ENCODE measurements at regions not wholly inside any gene's neighbourhood (a gene's known extent, or its start where the extent isn't known, plus 50 kb on each side); places are given as distances from the start of the nearest gene placed in this dataset.
"Not testable (repeated sequence)": the region's sequence is repeated elsewhere in the genome, so short reads cannot be mapped to it uniquely, and the experiment has no call there.

DNA sequence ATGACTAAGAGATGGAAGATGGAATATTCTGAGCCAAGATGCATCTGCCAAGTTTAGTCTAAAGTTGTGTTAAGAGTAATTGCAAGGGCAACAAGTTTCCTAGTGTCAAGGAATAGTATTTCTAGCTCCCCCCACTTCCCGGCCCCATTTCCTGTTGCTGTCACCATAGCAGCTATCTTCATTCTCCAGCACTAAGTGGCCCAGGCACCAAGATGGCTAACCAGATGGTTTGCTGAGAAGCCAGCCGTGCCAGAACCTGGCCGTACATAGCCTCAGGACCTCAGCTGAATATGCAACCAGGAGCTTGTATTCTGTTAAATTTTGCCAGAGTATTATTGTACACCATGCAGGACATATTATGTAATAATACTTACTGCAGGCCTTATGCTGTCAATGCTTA, 108.8 kb upstream of the UMPS start:
- no peak for DNase-seq

DNA sequence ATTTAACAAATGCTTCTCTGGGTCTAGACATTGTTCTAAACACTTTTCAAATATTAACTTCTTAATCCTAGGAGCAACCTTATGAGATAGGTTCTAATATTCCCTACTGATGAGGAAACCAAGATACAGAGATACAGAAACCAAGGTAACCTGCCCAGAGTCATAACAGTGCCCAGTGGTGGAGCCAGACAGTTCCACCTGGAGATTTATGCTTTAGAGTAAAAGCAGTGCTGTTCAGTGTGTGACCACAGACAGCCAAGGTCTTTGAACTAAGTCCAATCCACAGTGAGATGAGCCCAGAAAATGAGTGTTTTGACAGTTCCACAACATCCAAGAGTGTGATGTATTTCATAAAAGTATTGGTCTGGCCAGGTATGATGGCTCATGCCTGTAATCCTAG, 105.2 kb upstream of the UMPS start:
- DNase-seq: no peak

DNA sequence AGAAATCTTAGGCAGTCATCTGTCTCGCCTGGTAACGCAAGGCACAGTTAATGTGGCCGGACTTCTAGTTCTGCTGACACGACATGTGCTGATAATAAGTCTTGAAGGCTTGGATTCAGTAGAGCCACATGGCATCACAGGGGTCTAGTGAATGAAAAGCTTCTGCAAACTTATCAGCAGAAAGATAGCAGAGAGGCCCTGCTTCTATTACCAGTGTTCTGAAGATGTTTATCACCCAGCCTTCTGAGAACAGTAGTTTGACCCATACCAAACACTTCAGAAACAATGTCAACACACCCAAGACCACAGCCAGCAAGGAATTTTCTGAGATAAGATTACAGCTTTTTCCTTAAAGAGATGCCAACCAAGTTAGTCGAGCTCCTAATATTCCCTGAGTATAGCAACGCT, 102.7 kb upstream of the UMPS start:
- DNase-seq: no peak

DNA sequence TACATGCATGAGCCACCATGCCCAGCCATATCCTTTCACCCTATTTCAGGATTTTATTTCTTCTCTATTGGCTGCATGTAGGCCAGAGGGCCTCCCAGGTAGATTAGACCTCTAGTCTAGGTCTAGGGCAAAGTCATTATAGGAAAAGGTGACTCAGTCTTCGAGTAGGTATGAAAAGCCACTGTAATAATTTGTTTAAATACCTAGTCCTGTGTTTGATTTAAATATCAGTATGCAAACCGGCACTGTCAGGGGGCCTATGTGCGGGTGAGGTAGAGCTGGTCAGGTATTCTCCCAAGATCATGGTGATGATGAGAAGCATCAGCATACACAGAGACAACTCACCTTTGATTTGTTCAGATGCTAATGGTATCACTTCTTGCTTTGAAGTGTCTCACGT, 101.4 kb upstream of the UMPS start:
- DNase-seq: no peak

DNA sequence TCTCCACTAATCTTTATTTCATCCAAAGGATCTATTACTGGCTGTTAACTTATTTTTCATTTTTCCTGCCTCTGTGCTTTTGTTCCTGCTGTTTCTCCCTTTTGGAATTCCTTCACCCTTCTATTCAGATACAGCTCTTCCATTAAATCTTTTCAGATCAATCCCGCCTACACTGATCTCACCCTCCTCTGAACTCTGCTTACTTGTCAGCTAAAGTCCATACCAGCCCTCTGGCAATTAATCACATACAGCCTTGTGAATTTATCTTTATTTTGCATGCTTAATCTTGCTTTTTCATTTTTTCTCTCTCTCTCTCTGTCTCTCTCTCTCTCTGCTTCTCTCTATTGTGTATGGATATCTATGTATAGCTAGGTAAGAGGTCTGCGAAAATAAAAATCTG, 100.8 kb upstream of the UMPS start:
- no peak for DNase-seq

DNA sequence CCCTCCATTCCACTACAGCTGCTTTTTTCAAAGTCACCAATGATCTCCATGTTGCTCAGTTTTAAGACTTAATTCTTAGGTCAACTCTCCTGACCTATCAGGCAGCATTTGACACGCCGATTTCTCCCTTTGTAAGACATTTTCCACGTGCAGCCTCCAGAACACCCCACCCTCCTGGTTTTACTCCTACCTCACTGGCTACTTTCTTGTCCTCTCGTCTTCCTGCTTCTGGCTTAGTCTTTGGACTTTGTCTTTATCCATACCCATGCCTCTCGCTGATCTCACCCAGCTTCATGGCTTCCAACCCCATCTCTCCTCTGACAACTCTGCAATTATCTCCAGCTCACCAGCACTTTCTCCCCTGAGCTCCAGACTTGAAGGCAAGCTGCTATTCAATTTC, 99.3 kb upstream of the UMPS start:
- no peak for DNase-seq

DNA sequence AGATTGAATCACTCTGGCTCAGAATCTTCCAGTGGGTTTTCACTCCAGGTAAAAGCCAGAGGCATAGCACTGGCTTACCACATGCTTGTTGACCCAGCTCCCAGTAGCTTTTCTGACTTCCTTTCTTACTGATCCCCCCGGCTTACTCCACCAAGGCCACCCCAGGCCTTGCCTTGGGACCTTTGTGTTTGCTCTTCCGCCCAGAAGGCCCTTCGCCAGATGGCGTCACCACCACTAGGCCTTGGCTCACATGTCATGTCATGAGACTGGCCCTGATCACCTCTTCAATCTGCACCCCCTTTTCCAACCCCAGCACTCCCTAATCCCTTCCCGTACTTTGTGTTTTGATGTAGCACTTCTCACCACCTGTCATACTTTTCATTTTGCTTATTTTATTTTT, 98.5 kb upstream of the UMPS start:
- no peak for DNase-seq

DNA sequence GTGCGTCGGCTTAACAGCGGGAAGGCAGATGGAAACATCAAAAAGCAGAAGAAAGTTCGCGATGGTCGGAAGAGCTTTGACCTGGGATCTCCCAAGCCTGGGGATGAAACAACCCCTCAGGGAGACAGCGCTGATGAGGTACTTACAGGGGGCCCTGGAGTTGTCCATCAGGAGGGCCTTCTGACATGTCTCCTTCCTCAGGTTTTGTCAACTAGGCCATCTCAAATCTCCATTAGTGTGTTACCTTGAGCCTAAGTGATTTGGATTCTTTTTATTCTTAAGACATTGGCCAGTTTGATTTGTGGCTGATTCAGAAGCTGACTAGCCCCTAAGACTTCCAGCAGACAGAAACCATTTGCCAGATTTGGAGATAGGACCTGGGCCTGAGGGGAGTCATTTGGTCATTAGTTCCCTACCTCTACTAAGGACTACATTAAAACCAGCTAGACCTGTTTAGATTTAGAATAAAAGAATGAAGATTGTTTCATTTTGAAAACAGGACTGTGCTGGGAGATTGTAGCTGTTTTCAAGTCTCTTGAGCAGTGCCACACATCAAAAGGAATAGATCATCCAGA, 97.6 kb upstream of the UMPS start:
- DNase-seq: no peak

DNA sequence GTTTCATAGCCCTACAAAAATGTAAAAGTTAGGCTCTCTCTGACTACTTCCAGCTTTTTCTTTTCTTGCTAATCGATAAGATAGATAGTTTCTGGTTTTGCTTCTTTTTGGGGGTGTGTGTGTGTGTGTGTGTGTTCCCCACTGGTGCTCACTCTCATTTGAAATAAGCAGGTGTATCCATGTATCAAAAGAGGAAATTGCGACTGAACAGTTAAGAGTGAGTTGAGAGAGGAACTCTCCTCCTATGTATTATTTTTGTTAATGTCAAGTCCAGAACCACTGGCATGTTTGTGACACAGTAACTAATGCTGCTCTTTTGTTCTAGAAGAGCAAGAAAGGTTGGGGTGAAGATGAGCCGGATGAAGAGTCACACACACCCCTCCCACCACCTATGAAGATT, 96.7 kb upstream of the UMPS start:
- no peak for DNase-seq

DNA sequence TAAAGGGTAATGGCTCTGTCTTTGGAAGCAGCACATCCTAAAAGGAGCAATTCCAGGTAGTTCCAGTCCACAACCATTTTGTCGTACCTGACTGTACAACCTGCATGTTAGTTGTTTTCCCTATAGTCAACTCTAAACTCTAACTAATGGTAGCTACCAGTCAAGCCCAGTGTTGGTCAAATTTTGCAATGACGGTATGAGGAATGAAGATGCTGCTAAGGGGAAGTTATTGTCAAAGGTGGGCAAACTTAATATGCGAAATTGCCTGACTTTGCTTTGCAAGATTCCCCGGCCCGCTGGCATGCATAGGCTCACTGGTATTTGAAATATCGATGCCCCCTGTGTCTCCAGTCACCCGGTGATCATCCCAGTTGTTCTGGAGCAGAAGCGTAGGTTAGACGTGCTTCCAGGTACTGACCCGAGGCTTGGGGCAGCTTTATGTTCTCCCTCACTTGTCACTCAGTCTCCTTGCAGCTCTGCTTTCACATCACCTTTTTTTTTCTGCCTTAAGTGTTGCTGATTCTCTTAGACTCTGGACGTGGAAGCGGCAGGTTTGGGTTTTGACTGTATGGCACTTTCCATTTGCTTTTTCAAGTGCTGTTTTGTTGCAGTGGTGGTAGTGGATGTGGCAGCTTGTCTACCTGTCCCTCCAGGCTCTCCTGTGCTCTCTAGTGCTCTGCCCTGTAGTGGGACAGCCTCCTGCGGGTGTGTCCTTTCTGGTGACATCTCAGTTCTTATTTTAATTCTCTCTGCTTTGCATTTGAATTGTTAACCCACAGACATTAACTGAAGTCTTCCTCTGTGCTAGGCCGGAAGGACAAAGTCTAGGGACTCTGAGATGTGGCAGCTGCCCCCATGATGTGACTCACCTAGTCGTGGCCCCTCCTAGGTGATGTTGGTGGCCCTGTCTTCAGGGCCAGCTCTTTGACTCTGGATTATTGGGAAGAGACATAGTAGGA, 95.8 kb upstream of the UMPS start:
- no peak for DNase-seq

DNA sequence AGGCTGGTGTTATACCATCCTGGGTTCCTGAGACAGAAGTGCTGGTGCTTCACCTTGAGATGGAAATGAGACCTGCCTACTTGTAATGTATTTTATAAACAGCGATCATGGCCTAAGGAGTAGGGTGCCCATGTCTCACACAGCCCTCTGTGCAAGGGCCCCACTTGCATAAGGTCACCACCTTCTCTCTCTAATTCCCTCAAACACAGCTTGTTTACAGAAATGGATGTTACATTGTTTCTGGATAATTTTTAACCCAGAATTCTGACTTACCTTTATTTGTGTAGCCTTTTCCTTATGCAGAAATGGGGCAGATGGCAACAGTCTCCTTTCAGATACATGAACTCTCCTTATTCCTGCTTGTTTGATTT, 95.1 kb upstream of the UMPS start:
- DNase-seq: no peak

DNA sequence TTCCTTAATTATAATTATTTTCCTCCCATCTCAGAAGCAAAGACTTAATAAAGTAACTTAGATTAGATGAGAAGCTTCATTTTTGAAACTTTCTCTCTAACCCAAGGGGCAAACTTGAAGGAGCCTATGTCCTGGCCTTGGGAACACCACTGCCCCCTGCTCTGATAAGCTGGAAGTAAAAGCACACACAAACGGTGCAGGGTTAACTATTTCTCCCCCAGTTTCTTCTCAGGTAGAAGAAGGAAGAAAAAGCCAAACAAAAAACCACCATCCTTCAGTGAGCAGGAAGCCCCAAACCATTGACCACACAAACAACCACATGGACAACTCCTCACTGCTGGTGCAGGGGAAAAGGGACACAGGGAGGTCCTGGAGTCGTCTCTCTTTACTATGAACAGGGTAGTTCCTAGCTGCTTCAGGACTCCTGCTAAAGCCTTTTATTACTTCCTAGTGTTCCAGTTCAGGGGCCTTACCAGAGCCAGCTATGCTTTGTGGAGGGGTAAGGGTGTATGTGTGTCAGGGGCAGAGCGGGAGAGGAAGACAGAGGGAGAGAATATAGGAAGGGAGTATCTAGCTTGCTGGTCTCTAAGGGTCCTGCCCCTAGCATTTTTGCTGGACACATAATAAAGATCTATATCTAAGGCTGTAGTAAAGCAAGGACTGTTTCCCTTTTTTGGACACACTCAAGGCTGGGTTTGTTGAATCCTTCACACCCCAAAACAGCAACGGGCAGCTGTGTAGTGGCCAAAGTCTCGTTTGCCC, 94.0 kb upstream of the UMPS start:
- no peak for DNase-seq

DNA sequence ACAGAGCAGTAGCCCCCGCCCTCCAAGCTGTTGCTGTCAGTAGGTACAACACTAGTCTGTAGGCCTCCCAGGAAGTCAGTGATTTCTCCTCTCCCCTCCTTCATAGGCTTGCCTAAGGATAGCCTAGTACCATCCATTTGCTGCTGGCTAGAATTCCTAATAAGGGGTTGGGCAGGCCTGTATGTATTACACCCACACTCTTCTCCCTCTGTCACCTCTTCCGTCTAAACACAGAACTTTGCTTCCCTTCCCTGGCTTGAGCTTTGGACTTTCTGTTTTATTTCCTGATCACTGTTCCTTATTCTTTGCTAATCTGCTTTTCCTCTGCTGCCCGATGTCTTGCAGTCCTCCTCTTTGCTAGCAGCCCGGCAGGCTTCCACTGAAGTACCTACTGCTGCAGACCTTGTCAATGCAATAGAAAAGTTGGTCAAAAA, 93.4 kb upstream of the UMPS start:
- no peak for DNase-seq

DNA sequence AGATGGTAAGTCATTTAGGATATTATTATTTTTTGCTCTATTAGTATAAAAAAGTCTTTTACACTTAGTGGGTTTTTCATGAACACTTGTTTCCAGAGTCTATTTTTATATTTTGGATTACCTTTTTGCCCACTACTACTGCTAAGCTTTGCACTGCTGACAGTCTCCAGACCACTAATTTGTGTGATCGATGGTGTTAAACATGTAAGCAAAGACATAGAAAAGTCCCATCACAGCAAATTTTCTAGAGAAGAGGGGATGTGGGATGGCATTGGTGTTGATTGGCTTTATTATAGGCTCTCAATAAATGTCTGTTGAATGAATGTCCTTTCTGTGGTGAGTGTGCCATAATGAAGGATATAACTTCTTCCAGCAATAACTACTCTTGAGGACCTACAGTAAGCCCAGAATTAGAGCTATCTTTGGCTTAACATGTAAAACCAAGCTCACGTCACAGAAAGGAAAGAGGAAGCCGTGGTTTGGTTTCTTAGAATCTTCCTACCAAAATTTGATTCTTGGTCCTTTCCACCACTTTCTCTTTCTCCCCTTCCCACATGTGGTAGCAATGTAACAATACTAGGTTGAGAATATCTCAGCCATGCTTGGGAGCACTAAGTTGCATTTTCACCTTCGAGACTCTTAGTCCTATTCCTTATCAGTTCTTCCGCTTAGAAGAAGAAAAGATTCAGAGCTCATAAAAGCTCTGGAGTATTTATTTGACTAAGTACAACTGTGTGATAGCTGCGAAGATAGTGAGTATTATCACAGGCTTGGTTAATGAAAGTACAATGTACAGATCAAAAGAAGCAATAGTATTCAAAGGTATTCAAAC, 90.6 kb upstream of the UMPS start:
- peak; percentile 21 for DNase-seq

DNA sequence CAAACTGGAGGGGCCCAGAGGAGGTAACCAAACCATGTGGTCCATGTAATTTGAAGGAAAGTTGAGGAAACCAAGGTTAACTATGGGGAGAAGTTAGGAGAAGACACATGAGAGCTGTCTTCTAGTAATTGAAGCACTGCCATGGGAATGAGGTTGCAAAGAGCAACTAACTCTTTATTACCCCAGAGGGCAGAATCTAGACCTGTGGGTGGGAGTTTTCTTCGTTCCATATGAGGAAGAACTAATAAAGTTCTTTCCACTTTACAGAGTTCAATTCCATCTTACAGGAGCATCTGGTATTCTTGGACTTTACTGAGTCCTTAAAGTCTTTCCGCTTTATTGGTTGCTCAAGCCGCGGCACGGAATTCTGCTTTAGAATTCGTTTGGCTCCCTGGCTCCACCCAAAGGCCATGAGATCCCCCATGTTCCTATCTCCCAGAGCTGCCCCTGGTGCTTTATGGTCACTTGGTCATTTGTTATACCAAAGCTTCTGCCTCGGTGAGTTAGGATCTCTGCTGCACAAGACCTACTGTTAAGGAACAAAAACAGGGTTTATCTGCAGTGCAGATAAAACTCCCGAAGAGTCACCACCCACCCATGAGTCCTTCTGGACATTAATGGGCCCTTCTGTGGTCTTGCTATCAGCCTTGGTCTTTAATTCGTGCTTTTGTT, 89.5 kb upstream of the UMPS start:
- no peak for DNase-seq

DNA sequence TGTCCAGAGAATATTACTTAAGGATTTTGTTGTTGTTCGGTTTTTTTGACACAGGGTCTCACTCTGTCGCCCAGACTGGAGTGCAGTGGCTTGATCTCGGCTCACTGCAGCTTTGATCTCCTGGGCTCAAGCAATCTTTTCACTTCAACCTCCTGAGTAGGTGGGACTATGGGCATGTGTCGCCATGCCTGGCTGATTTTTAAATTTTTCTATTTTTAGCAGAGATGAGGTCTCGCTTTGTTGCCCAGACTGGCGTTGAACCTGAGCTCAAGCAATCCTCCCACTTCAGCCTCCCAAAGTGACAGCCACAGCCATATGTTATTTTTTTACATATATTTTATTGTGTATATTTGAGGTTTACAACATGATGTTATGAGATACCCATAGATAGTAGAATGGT, 86.8 kb upstream of the UMPS start:
- DNase-seq: no peak

DNA sequence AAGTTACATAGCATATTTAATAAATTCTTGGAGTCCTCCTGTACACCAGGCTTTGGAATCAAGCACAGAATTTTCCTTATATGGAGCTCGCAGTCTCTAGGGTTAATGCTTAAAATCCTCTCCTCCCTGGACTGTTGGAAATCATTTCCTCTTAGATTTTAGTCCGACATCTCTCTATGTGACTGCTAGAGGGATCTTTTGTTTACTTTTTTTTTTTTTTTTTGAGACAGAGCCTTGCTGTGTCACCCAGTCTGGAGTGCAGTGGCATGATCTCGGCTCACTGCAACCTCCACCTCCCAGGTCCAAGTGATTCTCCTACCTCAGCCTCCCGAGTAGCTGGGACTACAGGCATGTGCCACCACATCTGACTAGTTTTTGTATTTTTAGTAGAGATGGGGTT, 84.1 kb upstream of the UMPS start:
- not testable (repeated sequence) for DNase-seq

DNA sequence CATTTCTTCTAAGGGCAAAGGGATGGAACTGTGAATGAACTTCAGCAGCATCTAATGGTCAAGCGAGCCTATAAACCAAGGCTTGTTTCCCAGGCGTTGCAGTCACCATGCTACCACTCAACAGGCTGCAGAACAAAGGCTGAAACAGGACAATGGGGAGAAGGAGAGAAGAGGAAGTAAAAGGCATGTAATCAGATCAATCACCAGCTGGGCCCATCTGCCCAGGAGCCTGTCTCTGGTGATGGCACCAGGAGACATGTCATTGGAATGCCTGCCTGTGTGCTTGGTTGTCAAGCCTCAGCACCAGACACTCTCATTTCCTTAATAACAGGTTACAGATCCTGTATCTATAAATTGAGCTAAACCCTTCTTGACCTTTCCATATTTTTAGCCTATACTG, 81.7 kb upstream of the UMPS start:
- DNase-seq: no peak

DNA sequence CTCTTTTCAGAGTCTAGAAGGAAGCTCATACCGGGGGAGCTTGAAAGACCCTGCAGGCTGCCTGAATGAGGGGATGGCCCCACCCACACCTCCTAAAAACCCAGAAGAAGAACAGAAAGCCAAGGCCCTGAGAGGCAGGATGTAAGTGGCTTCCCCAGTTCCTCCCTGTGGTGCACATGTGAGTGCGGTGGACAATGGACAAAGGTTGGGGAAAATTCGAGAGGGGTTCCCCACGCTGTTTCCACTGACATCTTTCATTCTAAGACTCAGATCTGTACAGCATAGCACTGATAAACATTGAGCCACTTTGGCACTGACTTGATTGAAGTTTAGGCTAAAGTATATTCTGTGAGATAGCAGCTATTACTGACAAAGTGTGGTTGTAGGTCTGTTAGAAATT, 79.5 kb upstream of the UMPS start:
- DNase-seq: no peak

DNA sequence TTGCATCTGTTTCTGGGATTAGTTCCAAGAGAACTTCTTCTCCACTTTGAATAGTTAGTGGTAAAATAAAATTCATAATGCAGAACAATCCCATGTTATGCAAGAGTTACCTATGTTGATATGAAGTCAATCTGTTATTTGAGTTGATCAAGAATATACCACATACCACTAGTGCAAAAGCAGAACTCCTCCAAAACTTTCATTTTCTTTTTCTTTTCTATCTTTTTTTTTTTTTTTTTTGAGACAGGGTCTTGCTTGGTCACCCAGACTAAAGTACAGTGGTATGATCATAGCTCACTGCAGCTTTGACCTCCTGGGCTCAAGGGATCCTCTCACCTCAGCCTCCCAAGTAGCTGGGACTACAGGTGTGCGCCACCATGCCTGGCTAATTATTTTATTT, 78.8 kb upstream of the UMPS start:
- DNase-seq: not testable (repeated sequence)

DNA sequence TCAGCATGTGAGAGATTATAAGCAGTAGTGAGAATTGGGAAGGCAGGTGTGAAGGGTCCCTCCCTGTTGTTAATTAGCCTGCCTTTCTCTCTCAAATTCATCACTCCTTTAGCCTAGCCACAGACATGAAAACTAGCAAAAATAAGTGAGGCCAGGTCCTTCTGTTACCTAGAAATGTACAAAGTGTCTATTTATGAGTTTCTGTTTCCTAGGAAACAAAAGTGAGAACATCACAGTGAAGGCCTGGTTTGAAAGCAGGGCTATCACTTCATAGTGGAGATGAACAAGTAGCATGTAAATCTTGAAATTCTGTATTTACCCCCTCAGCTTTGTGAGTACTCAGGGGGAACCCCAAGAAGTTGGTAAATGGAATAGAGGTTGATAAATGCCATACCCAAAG, 78.2 kb upstream of the UMPS start:
- no peak for DNase-seq

DNA sequence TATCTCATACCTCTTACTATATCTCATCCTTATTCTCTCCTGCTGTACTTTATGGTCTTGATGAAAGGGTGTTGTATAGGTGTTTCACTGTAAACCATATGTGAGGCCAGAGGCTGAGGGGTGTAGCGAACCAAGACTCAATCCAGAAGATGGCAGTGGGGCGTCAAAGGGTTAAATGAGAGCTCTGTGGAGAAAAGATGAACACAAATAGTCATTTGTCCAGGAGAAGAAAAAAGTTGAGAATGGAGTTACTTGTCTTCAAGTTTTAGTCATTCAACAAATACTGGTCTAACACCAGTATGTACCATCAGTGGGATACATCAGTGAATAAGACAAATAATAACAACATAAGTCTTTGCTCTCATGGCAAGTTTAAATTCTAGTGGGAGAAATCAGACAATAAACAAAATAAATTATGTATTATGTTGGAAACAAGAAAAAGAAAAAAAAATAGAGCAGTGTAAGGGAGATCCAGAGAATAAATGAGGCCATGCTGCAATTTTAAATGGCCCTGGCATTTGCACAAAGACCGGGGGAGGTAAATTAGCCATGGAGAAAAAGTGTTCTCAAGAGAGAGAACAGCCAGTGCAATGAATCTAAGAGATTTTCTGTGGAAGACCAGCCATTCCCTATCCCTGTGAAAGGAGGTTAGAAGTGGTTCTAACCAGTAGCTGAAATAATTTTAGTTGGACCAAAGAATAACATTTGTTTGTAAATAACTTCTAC, 77.0 kb upstream of the UMPS start:
- no peak for DNase-seq

Data from stimulated activated CD4-positive, alpha-beta T cell treated with anti-CD3 and anti-CD28 coated beads, Interleukin-4, amount 100 ng/mL, for 24 hours (primary cell).